Colonic mucosa (tissue), 4 donors: ENCODE measurements at regions not wholly inside any gene's neighbourhood (a gene's known extent, or its start where the extent isn't known, plus 50 kb on each side); places are given as distances from the start of the nearest gene placed in this dataset.

Experiments used
- DNase-seq: peaks from one replicate; pipeline ENCODE4 v3.0.0-alpha.2; 2020
- H3K27ac ChIP-seq: fragments of 200-600 bp; one replicate; pipeline ENCODE4 v1.8.0; 2021
- H3K27me3 ChIP-seq: fragments of 200-600 bp; one replicate; pipeline ENCODE4 v1.8.0; 2021
- H3K36me3 ChIP-seq: fragments of 200-600 bp; one replicate; pipeline ENCODE4 v1.8.0; 2021
- H3K4me1 ChIP-seq: fragments of 200-600 bp; one replicate; pipeline ENCODE4 v1.8.0; 2021; ENCODE audit warnings: mild to moderate bottlenecking
- H3K4me3 ChIP-seq: fragments of 200-600 bp; one replicate; pipeline ENCODE4 v1.8.0; 2021
- H3K9ac ChIP-seq, 2 donors: one replicate each; pipeline ENCODE4 v1.7.0; 2013; ENCODE audit warnings: control low read depth in 2 of 2, low read depth in 2 of 2, low read length in 2 of 2
- H3K9me3 ChIP-seq: fragments of 200-600 bp; one replicate; pipeline ENCODE4 v1.8.0; 2021
- intact Hi-C: fragments of 100-400 bp; cut with DNase I; formaldehyde crosslinking; loops from one replicate; pipeline ENCODE4 v1.14.1; 2022
- TF ChIP-seq, protein P1 (sequence below): fragments of 200-600 bp; IDR thresholded peaks from one replicate; pipeline ENCODE4 v1.8.0; 2022; ENCODE audit warnings: antibody characterized with exemption, mild to moderate bottlenecking
- donor health status: healthy.
- donor health status: DM: no; HTN: no; CAD: no.
- donor health status: DM: no; HTN: no; CAD: no.

DNA sequence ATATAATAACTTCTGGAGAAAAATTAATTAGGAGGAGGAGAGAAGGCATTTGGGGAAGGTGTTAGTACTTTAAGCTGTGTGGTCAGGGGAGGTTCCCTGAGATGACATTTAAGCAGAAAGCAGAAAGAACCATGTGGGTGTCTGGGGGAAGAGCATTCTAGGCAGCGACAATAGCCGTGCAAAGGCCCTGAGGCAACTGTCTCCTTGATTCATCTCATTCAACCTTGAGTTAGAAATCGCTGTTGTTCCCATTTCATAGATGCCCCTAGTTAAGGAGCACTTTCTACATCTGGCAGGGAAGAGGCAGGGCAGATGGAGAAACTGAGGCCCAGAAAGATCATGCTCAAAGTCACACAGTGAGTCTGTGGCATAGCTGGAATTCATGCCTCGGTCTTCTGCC, 108.6 kb upstream of the RUNX3 start:
- H3K9me3 ChIP-seq = no peaks in the 10 kb centered on the region
- DNase-seq = no peak
- no peak overlapping the region for H3K9ac ChIP-seq
- no peak overlapping the region for H3K27ac ChIP-seq
- H3K36me3 ChIP-seq = no peaks in the 10 kb centered on the region
- H3K4me1 ChIP-seq = no peaks in the 10 kb centered on the region
- no peaks in the 10 kb centered on the region for H3K27me3 ChIP-seq
- H3K4me3 ChIP-seq = no peak overlapping the region
- intact Hi-C loops = loop anchor here (5.0 kb wide), 2 partner anchors 64 to 106 kb away; partner anchors contain the start of gene RUNX3
- TF ChIP-seq, protein P1, sequence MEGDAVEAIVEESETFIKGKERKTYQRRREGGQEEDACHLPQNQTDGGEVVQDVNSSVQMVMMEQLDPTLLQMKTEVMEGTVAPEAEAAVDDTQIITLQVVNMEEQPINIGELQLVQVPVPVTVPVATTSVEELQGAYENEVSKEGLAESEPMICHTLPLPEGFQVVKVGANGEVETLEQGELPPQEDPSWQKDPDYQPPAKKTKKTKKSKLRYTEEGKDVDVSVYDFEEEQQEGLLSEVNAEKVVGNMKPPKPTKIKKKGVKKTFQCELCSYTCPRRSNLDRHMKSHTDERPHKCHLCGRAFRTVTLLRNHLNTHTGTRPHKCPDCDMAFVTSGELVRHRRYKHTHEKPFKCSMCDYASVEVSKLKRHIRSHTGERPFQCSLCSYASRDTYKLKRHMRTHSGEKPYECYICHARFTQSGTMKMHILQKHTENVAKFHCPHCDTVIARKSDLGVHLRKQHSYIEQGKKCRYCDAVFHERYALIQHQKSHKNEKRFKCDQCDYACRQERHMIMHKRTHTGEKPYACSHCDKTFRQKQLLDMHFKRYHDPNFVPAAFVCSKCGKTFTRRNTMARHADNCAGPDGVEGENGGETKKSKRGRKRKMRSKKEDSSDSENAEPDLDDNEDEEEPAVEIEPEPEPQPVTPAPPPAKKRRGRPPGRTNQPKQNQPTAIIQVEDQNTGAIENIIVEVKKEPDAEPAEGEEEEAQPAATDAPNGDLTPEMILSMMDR = no peak

DNA sequence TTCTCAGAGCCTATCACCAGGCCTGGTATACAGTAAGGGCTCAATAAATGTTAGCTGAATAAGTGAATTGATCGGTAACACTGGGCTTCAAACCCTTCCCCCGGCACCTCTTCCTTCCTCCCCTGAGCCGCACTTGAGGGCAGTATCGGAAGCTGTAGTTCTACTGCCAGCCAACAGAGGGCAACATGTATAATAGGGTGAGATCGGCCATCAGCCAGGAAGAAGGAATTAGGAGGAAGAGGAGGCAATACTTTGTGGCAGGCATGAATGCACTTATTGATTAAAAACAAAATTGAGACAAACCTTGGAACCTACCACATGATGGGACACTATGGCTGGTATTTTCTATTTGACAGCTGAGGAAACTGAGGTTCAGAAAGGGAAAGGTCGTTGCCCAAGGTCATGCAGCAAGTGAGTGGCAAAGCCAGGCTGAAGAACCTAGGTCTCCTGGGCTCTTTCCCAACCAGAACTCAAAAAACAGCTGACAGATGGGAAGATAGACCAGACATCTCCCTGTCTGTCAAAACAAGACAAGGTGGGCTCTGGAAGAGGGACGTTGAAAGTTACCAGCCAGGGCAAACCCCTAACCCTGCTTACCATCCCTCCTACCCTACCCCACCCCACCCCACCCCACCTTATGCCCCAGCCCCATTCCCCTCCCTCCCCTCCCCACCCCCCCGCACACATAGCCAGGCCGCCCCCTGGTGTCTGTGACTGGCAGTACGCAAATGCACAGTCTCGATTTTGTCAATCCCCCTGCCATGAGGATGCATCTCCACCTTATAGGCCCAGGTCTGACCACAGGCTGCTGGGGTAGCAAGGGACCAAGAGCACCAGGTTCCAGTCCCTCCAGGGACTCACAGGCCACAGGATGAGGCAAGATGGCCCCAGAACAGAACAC, 107.3 kb upstream of the RUNX3 start:
- Histone ChIP-seq H3K9me3 (no peaks in the 10 kb centered on the region), H3K4me3 (no peak overlapping the region), H3K4me1 (no peaks in the 10 kb centered on the region), H3K9ac (no peak overlapping the region), H3K27ac (no peak overlapping the region), H3K27me3 (no peaks in the 10 kb centered on the region), H3K36me3 (no peaks in the 10 kb centered on the region)
- TF ChIP-seq, protein P1 = peak; percentile 62
- DNase-seq = peak; percentile 52
- intact Hi-C loops = loop anchor here (2.0 to 5.0 kb wide), 3 partner anchors 65 to 189 kb away; partner anchors contain the start of gene RUNX3

DNA sequence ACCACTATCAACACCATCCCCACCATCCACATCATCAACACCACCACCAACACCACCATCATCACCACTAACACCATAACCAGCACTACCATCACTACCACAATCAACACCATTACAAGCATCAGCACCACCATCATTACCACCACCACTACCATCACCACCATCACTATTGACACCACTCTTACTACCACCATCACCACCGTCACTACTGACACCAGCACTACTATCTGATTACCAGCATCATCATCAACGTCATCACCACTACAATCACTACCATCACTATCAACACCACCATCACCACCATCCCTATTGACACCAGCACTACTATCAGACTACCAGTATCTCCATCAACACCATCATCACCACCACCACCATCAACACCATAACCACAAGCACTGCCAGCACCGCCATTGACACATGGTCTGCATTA, 106.1 kb upstream of the RUNX3 start:
- Histone ChIP-seq H3K4me3 (no peak overlapping the region), H3K27me3 (no peaks in the 10 kb centered on the region), H3K9me3 (no peaks in the 10 kb centered on the region), H3K27ac (no peak overlapping the region), H3K9ac (no peak overlapping the region), H3K4me1 (no peaks in the 10 kb centered on the region), H3K36me3 (no peaks in the 10 kb centered on the region)
- DNase-seq = no peak
- intact Hi-C loops = loop anchor here (2.0 to 5.0 kb wide), 3 partner anchors 66 to 187 kb away; partner anchors contain the start of gene RUNX3
- TF ChIP-seq, protein P1 = no peak

DNA sequence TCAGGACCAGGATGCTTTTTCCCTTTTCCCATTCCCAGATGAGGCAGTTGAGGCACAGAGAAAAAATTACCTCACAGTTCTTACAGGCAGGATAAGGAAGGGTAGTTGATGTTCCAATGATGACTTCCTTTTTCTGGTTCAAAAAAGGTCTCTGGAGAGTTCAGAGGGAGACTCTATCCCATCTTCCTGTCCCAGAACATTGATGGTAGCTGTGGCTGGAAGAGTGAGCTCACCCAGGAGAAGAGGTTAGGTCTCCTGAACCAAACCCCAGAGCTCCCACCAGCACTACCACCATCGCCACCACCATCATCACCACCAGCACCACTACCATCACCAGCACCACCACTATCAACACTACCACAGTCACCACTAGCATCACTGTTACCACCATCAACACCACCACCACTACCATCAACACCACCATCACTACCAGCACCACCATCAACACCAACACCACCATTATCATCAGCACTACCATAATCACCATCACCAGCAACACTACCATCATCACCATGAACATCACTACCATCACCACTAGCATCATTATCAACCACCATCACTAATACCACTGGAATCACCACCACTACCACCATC, 105.5 kb upstream of the RUNX3 start:
- no peaks in the 10 kb centered on the region for H3K27me3 ChIP-seq
- intact Hi-C loops = loop anchor here (2.0 to 5.0 kb wide), 3 partner anchors 67 to 187 kb away; partner anchors contain the start of gene RUNX3

More for the DNA sequence above, 105.5 kb upstream of the RUNX3 start:
- no peak overlapping the region for H3K27ac ChIP-seq
- DNase-seq = no peak
- H3K4me3 ChIP-seq = no peak overlapping the region
- no peaks in the 10 kb centered on the region for H3K36me3 ChIP-seq
- no peaks in the 10 kb centered on the region for H3K9me3 ChIP-seq
- no peak overlapping the region for H3K9ac ChIP-seq
- TF ChIP-seq, protein P1 = no peak
- no peaks in the 10 kb centered on the region for H3K4me1 ChIP-seq
